ENCODE measurements at regions not wholly inside any gene's neighbourhood (a gene's known extent, or its start where the extent isn't known, plus 50 kb on each side); places are given as distances from the start of the nearest gene placed in this dataset.

DNA sequence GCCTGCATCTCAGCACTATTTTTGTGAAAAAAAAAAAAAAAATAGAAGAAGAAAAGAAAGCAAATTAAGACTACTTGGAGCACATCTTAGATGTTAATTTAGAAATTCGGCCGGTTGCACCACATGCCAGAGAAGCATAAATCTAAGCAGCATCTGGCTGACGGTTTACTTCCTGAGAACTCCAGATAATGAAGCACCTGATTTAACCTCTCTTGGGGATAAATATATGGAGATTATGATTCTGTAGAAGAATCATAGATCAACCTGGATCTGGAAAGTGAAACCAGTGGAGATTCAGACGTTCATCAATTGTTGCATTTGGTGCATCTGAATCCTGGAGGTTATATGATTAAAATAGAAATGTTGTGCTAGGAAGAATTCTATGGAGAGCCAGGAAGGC lies 102.1 kb upstream of the SH3BP4 start:
- Mint-ChIP-seq H3K4me1 (peaks cover 5% of the 10 kb centered on the region), H3K27me3 (peaks cover 43% of the 10 kb centered on the region), H3K9me3 (peaks cover 3% of the 10 kb centered on the region), H3K36me3 (no peaks in the 10 kb centered on the region), H3K4me3 (no peak overlapping the region), H3K27ac (no peak overlapping the region)
- no peak for ATAC-seq

DNA sequence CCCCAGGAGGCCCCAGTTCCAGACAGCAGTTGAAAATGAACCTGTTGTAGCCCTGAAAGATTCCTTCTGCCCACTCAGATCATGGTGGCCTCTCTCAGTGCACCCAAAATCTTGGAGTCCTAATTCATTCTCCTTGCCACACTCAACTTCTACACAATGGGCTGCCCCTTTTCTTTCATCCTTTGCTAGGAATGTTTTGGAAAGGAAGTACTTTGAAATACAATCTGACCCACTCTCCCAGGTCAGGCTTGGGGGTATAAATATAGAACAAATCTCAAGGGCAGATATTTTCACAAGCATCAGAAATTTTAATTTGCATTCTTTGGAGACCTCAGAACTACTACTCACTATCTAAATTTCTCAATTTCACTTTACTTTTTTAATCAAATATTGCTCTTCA lies 103.2 kb upstream of the SH3BP4 start:
- H3K27me3 Mint-ChIP-seq = peaks cover 43% of the 10 kb centered on the region
- H3K4me1 Mint-ChIP-seq = peaks cover 5% of the 10 kb centered on the region
- no peak overlapping the region for H3K4me3 Mint-ChIP-seq
- H3K36me3 Mint-ChIP-seq = no peaks in the 10 kb centered on the region
- ATAC-seq = no peak
- peaks cover 3% of the 10 kb centered on the region for H3K9me3 Mint-ChIP-seq
- H3K27ac Mint-ChIP-seq = no peak overlapping the region

DNA sequence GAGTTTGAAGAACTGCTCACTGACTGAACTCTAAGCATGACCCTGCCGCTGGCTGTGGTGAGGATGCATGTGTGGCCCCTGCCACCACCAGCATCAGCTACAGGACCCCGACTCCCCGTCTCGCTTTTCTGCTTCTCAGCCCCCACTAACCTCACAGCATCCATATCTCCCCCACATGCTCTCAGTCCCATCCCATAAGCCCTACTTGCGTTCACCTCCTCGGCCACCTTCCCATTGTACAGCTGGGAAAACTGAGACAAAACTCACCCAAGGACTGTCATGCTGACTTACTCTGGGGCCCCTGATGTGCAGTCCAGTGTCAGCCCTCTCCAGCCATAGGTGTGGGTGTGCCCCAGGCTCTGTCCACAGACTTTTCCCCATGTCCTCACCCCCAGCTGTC lies 104.2 kb upstream of the SH3BP4 start:
- H3K27me3 Mint-ChIP-seq = peaks cover 36% of the 10 kb centered on the region
- peaks cover 3% of the 10 kb centered on the region for H3K9me3 Mint-ChIP-seq
- no peak overlapping the region for H3K27ac Mint-ChIP-seq
- ATAC-seq = no peak
- H3K36me3 Mint-ChIP-seq = no peaks in the 10 kb centered on the region
- H3K4me1 Mint-ChIP-seq = peaks cover 5% of the 10 kb centered on the region
- no peak overlapping the region for H3K4me3 Mint-ChIP-seq

DNA sequence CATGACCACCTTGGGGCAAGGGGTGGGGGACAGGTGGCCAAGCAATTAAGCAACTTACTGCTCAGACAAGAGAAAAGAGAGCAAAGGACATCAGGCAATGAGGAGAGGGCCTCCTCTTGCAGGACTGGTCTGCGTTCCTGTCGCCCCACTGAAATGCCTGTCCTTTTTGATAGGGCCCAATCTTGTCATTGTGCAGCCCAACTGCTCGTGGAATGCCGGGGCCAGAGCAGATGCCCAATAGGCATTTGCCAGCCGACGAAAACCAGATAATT lies 104.5 kb upstream of the SH3BP4 start:
- Mint-ChIP-seq H3K9me3 (peaks cover 3% of the 10 kb centered on the region), H3K27me3 (peaks cover 35% of the 10 kb centered on the region), H3K27ac (no peak overlapping the region), H3K4me3 (no peak overlapping the region), H3K36me3 (no peaks in the 10 kb centered on the region), H3K4me1 (peaks cover 5% of the 10 kb centered on the region)
- ATAC-seq = no peak

DNA sequence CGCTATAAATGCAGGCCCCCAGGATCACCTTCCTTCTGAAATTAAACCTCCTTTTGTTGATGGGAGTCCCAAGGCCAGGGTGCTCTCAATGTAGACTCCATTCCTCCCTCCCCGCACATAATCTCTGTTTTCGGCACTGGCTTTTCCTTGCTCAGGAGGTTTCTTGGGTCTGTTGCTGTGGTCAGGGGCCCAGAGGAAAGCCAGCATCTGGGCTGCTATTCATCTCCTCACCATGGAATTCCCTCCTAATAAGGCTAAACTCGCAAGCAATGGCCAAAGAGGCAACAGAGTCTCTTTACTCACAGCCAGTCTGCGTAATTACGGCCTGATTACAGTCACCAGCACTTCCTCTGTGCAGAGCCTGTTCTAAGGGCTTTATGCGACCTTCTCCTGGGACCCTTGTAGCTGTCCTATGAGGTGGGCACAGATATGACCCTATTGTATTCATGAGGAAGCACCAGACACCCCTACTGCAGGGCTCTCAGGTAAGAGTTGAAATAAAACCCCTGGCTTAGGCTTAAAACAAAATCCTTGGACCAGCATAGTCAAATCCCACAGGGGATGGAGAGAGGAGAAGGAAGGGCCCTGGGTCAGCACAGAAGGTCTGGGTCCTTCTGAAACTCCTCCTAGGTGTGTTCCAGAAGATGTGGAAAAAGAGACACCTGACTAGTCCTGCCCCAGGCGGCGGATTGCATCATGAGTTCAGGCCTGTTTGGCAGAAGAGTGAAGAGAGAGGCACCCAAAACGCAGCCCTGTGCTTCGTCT lies 105.0 kb upstream of the SH3BP4 start:
- Mint-ChIP-seq H3K36me3 (no peaks in the 10 kb centered on the region), H3K9me3 (peaks cover 3% of the 10 kb centered on the region), H3K27ac (no peak overlapping the region), H3K27me3 (peaks cover 37% of the 10 kb centered on the region), H3K4me3 (no peak overlapping the region), H3K4me1 (peaks cover 5% of the 10 kb centered on the region)
- no peak for ATAC-seq

DNA sequence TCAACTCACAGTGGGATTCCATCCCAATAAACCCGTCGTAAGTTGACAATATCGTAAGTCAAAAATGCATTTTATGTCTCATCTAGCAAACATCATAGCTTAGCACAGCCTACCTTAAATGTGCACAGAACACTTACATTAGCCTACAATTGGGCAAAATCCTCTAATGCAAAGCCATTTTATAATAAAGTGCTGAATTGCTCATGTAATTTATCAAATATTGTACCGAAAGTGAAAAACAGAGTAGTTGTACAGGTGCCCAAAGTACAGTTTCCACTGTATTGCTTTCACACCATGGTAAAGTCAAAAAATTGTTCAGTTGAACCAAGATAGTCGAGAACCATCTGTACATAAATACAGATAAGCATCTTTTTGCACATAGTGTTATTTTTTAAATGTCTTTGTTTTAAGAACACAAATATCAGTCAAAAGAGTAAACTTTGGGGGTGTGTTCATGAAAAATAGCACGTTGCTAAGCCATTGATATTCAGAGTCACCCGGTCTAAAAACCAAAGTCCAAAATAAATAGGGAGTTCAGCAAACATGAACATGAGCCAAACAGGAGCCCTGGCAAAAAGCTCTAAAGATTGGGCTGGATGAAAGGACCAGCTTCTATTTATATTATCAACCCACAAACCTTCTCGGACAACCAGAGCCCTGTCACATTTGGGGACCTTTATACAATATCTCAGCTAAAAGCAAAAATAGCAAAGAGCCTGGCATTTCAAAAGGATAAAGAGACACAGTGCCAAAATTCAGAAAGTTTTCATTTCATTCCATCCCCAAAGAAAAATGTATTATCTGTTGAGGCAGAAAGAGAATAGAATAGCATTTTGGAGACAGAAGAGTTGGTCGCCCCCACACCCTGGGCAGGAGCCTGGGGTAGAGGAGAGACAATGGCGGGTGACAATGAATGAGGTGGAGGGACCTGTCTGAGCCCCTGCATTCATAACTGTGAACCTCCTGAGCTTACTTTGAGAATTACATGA lies 105.9 kb upstream of the SH3BP4 start:
- ATAC-seq = no peak
- Mint-ChIP-seq H3K27me3 (peaks cover 46% of the 10 kb centered on the region), H3K9me3 (peaks cover 3% of the 10 kb centered on the region), H3K4me1 (no peaks in the 10 kb centered on the region), H3K4me3 (no peak overlapping the region), H3K36me3 (no peaks in the 10 kb centered on the region), H3K27ac (no peak overlapping the region)

DNA sequence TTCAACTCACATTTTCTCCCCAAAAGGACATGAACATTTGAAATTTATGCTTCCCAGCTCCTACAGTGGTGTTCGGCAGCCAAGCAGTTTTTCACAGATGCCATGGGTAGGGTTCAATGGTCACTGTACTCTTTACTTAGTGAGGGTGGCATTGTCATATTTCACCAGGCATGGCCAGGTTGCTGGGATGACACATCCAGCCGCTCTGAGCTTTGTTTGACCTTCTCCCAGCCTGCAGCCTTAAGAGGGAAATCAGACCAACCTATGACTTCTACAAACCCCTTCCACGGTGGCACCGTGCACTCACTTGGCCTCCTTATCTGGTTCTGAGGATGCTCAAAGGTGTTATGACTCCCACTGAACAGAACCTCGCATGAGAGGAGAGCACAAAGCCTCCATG lies 108.4 kb upstream of the SH3BP4 start:
- Mint-ChIP-seq H3K4me3 (no peak overlapping the region), H3K36me3 (no peaks in the 10 kb centered on the region), H3K9me3 (no peaks in the 10 kb centered on the region), H3K4me1 (no peaks in the 10 kb centered on the region), H3K27ac (no peak overlapping the region), H3K27me3 (peaks cover 37% of the 10 kb centered on the region)
- no peak for ATAC-seq

DNA sequence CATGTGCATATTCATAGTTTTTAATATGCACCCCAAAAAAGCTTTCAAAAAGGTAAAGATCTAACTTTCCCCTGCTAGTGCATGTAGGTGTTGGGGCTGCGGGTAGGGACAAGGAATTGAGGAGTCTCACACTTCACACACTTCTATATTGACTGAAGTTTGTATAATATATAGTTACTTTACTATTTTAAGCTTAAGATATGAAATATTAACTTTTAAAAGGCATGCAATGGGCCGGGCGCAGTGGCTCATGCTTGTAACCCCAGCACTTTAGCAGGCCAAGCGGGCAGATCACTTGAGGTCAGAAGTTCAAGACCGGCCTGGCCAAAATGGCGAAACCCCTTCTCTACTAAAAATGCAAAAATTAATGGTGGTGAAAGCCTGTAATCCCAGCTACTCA lies 109.1 kb upstream of the SH3BP4 start:
- Mint-ChIP-seq H3K4me3 (no peak overlapping the region), H3K4me1 (no peaks in the 10 kb centered on the region), H3K36me3 (no peaks in the 10 kb centered on the region), H3K27me3 (peaks cover 36% of the 10 kb centered on the region), H3K27ac (no peak overlapping the region), H3K9me3 (no peaks in the 10 kb centered on the region)
- no peak for ATAC-seq

DNA sequence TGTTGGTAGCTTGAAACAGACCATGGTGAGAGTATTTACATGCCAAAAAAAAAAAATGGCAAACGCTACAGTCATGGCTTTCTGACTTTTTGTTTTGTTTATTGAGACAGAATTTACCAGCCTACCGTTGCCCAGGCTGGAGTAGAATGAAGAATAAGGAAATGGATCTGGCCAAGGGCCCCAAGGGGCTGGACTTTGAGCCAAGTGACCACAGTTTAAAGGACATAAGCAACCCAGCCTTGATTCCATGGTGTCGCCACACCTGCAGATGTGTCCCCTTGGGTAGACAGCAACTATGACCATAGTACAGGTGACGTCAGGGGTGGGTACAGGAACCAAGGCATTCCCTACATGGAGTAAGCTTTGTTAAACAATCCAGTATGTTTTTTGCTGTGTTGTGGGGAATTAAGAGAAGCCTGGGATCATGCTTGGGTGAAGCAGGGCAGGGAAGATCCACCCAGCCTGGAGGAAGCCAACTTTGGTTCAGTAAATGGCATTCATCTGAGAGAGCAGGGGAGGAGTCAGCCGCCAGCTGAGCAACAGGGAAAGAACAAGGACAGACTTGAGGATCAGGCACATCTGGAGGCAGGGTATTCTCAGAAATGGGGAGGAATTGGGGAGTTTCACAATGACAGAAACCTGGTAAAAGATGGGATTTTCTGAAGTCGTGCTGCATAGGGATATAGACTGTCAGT lies 110.3 kb upstream of the SH3BP4 start:
- Mint-ChIP-seq H3K4me1 (no peaks in the 10 kb centered on the region), H3K27ac (no peak overlapping the region), H3K36me3 (no peaks in the 10 kb centered on the region), H3K4me3 (no peak overlapping the region), H3K27me3 (peaks cover 29% of the 10 kb centered on the region), H3K9me3 (no peaks in the 10 kb centered on the region)
- ATAC-seq = no peak

DNA sequence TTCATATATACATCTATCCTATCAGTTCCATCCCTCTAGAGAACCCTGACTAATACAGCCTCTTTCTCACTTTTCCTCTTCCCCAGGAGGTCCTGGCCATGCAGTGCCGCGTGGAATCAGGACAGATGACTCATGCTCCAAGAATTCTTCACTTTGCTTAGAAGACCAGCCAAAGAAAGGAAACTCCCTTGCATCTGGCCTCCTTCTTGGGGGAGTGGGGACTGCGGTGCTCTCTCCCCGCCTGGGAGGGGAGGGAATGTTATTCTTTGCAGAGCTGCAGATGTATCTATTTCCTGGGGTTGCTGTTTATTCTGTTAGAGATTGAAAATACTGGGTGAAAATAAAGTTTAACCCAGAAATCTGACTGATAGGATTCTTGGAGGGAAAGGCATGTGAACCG lies 111.5 kb upstream of the SH3BP4 start:
- peaks cover 29% of the 10 kb centered on the region for H3K27me3 Mint-ChIP-seq
- no peaks in the 10 kb centered on the region for H3K9me3 Mint-ChIP-seq
- H3K36me3 Mint-ChIP-seq = no peaks in the 10 kb centered on the region
- no peak overlapping the region for H3K27ac Mint-ChIP-seq
- H3K4me3 Mint-ChIP-seq = no peak overlapping the region
- no peaks in the 10 kb centered on the region for H3K4me1 Mint-ChIP-seq
- no peak for ATAC-seq

DNA sequence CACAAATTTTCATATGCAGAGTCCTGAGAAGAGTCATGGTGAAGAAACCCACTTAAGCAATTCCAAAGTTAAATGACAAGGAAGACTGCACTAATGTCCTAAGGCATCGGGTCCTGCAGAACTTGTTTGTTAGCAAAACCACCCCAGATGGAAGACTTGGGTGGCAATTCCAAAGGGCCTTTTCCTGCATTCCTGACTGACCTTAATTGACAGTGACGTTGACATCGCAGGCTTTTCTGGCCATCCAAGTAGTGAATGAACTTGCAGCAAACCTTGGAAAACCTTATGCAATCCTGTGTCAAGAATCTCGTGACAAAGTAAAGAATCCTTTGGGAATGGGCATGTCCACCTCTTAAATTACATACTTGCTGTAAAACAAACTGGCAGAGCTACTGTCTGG lies 112.5 kb upstream of the SH3BP4 start:
- no peak for ATAC-seq
- Mint-ChIP-seq H3K36me3 (no peaks in the 10 kb centered on the region), H3K4me3 (no peak overlapping the region), H3K9me3 (no peaks in the 10 kb centered on the region), H3K4me1 (no peaks in the 10 kb centered on the region), H3K27me3 (peaks cover 29% of the 10 kb centered on the region), H3K27ac (no peak overlapping the region)

DNA sequence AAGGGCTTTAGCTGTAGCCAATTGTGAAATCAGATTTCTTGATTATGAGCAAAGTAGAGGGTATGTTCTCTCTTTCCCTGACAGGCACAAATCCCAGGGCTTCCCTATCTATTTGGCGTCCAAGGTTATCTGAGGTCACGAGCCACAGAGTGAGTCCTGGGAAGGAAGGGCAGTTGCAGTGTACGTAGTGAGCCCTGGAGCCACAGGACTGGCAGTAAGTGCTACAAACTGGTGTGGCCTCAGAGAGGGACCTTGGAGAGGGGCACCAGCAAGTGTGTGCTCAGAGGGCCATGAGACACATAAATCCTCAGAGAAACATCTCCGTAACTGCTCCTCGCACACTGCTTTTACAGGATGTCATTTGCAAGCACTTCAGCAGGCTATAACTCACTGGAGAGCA lies 115.5 kb upstream of the SH3BP4 start:
- Mint-ChIP-seq H3K27ac (no peak overlapping the region), H3K9me3 (no peaks in the 10 kb centered on the region), H3K36me3 (no peaks in the 10 kb centered on the region), H3K4me1 (no peaks in the 10 kb centered on the region), H3K4me3 (no peak overlapping the region), H3K27me3 (peaks cover 22% of the 10 kb centered on the region)
- no peak for ATAC-seq

DNA sequence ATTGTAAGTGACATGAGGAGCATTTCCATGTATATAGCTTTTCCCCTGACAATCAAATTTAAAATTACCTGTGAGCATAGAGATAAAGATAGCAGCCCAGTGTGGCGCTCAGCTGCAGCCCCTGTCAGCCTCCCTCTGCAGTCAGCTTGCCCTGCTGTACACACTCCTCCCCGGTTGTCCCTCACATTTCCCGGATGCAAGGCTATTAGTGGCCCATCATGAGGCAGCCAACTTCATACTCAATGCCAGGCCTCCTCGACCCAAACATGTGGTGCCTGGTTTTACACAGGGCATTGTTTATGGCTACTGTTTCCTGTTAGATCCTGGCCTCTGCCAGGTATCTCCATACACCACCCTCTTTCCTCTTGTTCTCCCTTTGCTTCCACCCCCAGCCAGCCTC lies 116.1 kb upstream of the SH3BP4 start:
- Mint-ChIP-seq H3K4me3 (no peak overlapping the region), H3K4me1 (no peaks in the 10 kb centered on the region), H3K27me3 (peaks cover 17% of the 10 kb centered on the region), H3K36me3 (no peaks in the 10 kb centered on the region), H3K27ac (no peak overlapping the region), H3K9me3 (no peaks in the 10 kb centered on the region)
- no peak for ATAC-seq

DNA sequence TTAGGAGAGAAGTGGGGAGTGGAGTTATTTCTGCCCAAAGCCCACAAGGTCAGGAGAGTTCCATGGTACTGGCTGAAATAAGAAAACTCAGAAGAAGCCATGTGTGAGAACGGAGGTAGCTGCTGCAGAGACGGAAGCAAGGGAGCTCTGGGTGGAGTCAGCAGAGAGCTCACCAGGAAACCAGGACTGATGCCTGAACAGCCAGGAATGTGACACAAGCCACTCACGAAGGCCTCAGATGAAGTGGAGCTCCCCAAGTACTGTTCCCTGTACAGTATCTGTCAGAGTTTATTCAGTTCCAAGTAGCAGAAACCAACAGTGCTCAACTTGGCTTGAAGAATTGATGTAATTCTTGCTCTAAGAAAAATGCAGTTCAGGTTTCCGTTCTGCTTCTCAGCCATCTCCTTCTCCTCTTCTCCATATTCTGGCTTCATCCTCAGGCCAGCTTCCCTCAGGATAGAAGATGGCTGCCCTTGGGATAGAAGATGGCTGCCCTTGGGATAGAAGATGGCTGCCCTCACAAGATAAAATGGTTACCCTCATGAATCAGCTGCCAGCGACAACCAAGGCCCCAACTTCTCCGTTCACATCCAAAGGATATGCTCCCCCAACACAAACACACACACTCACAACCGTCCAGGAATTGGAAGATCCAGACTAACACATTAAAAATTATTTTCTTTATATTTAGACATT lies 117.4 kb upstream of the SH3BP4 start:
- no peaks in the 10 kb centered on the region for H3K4me1 Mint-ChIP-seq
- H3K27ac Mint-ChIP-seq = no peak overlapping the region
- H3K4me3 Mint-ChIP-seq = no peak overlapping the region
- ATAC-seq = no peak
- no peaks in the 10 kb centered on the region for H3K9me3 Mint-ChIP-seq
- H3K36me3 Mint-ChIP-seq = no peaks in the 10 kb centered on the region
- H3K27me3 Mint-ChIP-seq = peaks cover 11% of the 10 kb centered on the region

DNA sequence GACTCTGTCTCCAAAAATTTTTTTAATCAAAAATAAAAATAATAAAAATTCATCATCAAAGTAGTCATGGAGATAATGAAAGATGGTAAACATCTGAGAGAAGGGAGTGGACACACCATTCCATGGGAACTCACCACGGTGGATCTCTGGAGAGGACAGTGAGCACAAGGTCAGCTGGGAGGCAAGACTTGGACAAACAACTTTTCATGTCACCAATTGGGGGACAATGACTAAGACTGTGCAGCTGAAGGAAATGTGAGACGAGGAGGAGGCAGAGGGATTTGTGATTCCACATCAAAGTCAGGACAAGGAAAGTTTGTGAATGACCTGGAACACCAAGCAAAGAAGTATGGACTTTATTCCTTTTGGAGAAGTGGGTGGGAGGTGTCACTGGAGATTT lies 121.0 kb upstream of the SH3BP4 start:
- Mint-ChIP-seq H3K4me3 (no peak overlapping the region), H3K9me3 (no peaks in the 10 kb centered on the region), H3K27me3 (no peaks in the 10 kb centered on the region), H3K4me1 (no peaks in the 10 kb centered on the region), H3K27ac (no peak overlapping the region), H3K36me3 (no peaks in the 10 kb centered on the region)
- no peak for ATAC-seq
